Neural progenitor cell (in vitro differentiated cells): ENCODE measurements at regions not wholly inside any gene's neighbourhood (a gene's known extent, or its start where the extent isn't known, plus 50 kb on each side); places are given as distances from the start of the nearest gene placed in this dataset.

Experiments used
- DNase-seq: peaks from one replicate; pipeline ENCODE4 v3.0.0-alpha.2; 2016; ENCODE audit warnings: low spot score
- H2AFZ ChIP-seq: fragments of 200-600 bp; sonication (generic); replicated peaks from 2 replicates; pipeline ENCODE4 v1.6.1; 2016; ENCODE audit warnings: antibody characterized with exemption
- H3F3A ChIP-seq: fragments of 200-600 bp; sonication (generic); 2 replicates; pipeline ENCODE4 v1.6.1; 2016; ENCODE audit warnings: antibody characterized with exemption, low read depth
- H3K27ac ChIP-seq: fragments of 200-600 bp; sonication (generic); 2 replicates; pipeline ENCODE4 v1.5.1; 2016; ENCODE audit warnings: mild to moderate bottlenecking
- H3K27me3 ChIP-seq: fragments of 200-600 bp; sonication (generic); 2 replicates; pipeline ENCODE4 v1.6.1; 2016; ENCODE audit warnings: mild to moderate bottlenecking, moderate library complexity
- H3K36me3 ChIP-seq: fragments of 200-600 bp; sonication (generic); 2 replicates; pipeline ENCODE4 v1.5.1; 2016
- H3K4me1 ChIP-seq: fragments of 200-600 bp; sonication (generic); 2 replicates; pipeline ENCODE4 v1.6.1; 2016; ENCODE audit warnings: mixed run types
- H3K4me2 ChIP-seq: fragments of 200-600 bp; sonication (generic); 2 replicates; pipeline ENCODE4 v1.6.1; 2016
- H3K4me3 ChIP-seq: fragments of 200-600 bp; sonication (generic); 2 replicates; pipeline ENCODE4 v1.5.1; 2016
- H3K79me2 ChIP-seq: fragments of 200-600 bp; sonication (generic); 2 replicates; pipeline ENCODE4 v1.6.1; 2016; ENCODE audit warnings: low read depth
- H3K9ac ChIP-seq: fragments of 200-600 bp; sonication (generic); 2 replicates; pipeline ENCODE4 v1.6.1; 2016
- H3K9me3 ChIP-seq: fragments of 200-600 bp; sonication (generic); 2 replicates; pipeline ENCODE4 v1.5.1; 2016; ENCODE audit warnings: low read depth
- H4K20me1 ChIP-seq: fragments of 200-600 bp; sonication (generic); 2 replicates; pipeline ENCODE4 v1.6.1; 2016; ENCODE audit warnings: low read depth
- H3K27ac Mint-ChIP-seq: 3 replicates; pipeline ENCODE4 v1.8.0; 2021; ENCODE audit warnings: mixed read lengths
- H3K27me3 Mint-ChIP-seq: 2 replicates; pipeline ENCODE4 v1.8.0; 2022; ENCODE audit warnings: low read depth, mild to moderate bottlenecking, inconsistent platforms, moderate library complexity, mixed read lengths; ENCODE audit not compliant: insufficient read depth
- H3K36me3 Mint-ChIP-seq: 3 replicates; pipeline ENCODE4 v1.8.0; 2021; ENCODE audit warnings: mixed read lengths
- H3K4me1 Mint-ChIP-seq: 3 replicates; pipeline ENCODE4 v1.8.0; 2021; ENCODE audit warnings: mixed read lengths
- H3K4me3 Mint-ChIP-seq: 3 replicates; pipeline ENCODE4 v1.8.0; 2021; ENCODE audit warnings: mild to moderate bottlenecking, moderate library complexity, mixed read lengths
- H3K9me3 Mint-ChIP-seq: 3 replicates; pipeline ENCODE4 v1.8.0; 2020; ENCODE audit warnings: mixed read lengths
- EZH2 ChIP-seq: fragments of 200-600 bp; sonication (generic); IDR thresholded peaks from 2 replicates; pipeline ENCODE4 v1.6.1; 2017; ENCODE audit warnings: antibody characterized with exemption, mild to moderate bottlenecking, moderate library complexity
- EZH2phosphoT487 ChIP-seq: fragments of 200-600 bp; sonication (generic); IDR thresholded peaks from 2 replicates; pipeline ENCODE4 v1.6.1; 2017; ENCODE audit warnings: antibody characterized with exemption
- TF ChIP-seq, protein P1 (sequence below): fragments of 200-600 bp; sonication (generic); IDR thresholded peaks from 2 replicates; pipeline ENCODE4 v1.5.1; 2017; ENCODE audit warnings: antibody characterized with exemption, mild to moderate bottlenecking

- Mint-ChIP-seq H3K36me3 (no peaks in the 10 kb centered on the region), H3K4me3 (no peak overlapping the region), H3K27me3 (peaks cover 11% of the 10 kb centered on the region), H3K27ac (peak overlapping the region; percentile 80), H3K9me3 (no peaks in the 10 kb centered on the region), H3K4me1 (peaks cover 24% of the 10 kb centered on the region)
- peaks cover 20% of the 10 kb centered on the region for H3K4me1 ChIP-seq
- H3K9ac ChIP-seq: no peak overlapping the region
- H3K9me3 ChIP-seq: no peaks in the 10 kb centered on the region
- H4K20me1 ChIP-seq: no peaks in the 10 kb centered on the region
- no peak overlapping the region for H3K27ac ChIP-seq
- TF ChIP-seq EZH2phosphoT487 (no peak), EZH2 (no peak)
- TF ChIP-seq, protein P1, sequence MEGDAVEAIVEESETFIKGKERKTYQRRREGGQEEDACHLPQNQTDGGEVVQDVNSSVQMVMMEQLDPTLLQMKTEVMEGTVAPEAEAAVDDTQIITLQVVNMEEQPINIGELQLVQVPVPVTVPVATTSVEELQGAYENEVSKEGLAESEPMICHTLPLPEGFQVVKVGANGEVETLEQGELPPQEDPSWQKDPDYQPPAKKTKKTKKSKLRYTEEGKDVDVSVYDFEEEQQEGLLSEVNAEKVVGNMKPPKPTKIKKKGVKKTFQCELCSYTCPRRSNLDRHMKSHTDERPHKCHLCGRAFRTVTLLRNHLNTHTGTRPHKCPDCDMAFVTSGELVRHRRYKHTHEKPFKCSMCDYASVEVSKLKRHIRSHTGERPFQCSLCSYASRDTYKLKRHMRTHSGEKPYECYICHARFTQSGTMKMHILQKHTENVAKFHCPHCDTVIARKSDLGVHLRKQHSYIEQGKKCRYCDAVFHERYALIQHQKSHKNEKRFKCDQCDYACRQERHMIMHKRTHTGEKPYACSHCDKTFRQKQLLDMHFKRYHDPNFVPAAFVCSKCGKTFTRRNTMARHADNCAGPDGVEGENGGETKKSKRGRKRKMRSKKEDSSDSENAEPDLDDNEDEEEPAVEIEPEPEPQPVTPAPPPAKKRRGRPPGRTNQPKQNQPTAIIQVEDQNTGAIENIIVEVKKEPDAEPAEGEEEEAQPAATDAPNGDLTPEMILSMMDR: no peak
- no peak overlapping the region for H3K4me2 ChIP-seq
- H2AFZ ChIP-seq: no peak overlapping the region
- H3K27me3 ChIP-seq: no peaks in the 10 kb centered on the region
- DNase-seq: no peak
- H3K36me3 ChIP-seq: no peaks in the 10 kb centered on the region
- no peaks in the 10 kb centered on the region for H3K79me2 ChIP-seq
- peaks cover 21% of the 10 kb centered on the region for H3F3A ChIP-seq
- H3K4me3 ChIP-seq: no peak overlapping the region
These were observed 180.2 kb upstream of the MARCKS start for GRCh38 chr6:113676968-113677367.

- DNase-seq: no peak
- Histone ChIP-seq H3K9me3 (no peaks in the 10 kb centered on the region), H4K20me1 (no peaks in the 10 kb centered on the region), H3K4me2 (no peak overlapping the region), H3K9ac (no peak overlapping the region), H3K79me2 (no peaks in the 10 kb centered on the region), H3K4me3 (no peak overlapping the region), H3F3A (peaks cover under 1% of the 10 kb centered on the region), H3K36me3 (no peaks in the 10 kb centered on the region), H3K27me3 (no peaks in the 10 kb centered on the region), H3K4me1 (no peaks in the 10 kb centered on the region), H3K27ac (no peak overlapping the region), H2AFZ (no peak overlapping the region)
- Mint-ChIP-seq H3K27ac (no peak overlapping the region), H3K27me3 (peaks cover 11% of the 10 kb centered on the region), H3K4me3 (no peak overlapping the region), H3K4me1 (peaks cover 7% of the 10 kb centered on the region), H3K9me3 (no peaks in the 10 kb centered on the region), H3K36me3 (no peaks in the 10 kb centered on the region)
- no peak for TF ChIP-seq EZH2
- TF ChIP-seq EZH2phosphoT487: no peak
- TF ChIP-seq, protein P1: no peak
These were observed 178.1 kb upstream of the MARCKS start for GRCh38 chr6:113679051-113679450.

DNA sequence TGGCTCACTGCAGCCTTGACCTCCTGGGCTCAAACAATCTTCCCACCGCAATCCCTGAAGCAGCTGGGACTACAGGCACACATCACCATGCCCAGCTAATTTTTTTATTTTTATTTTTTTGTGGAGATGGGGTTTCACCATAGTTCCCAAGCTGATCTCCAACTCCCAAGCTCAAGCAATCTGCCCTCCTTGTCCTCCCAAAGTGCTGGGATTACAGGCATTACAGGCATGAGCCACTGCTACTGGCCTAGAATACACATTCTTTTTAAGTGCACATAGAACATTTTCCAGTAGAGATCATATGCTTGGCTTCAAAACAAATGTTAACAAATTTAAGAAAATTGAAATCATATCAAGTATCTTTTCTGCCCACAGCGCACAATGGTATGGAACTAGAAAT is 176.8 kb upstream of the MARCKS start:
- DNase-seq: no peak
- H3K4me2 ChIP-seq: no peak overlapping the region
- H3K36me3 ChIP-seq: no peaks in the 10 kb centered on the region
- H3K9me3 Mint-ChIP-seq: no peaks in the 10 kb centered on the region
- no peak overlapping the region for H2AFZ ChIP-seq
- no peaks in the 10 kb centered on the region for H3K27me3 ChIP-seq
- H3K4me1 ChIP-seq: no peaks in the 10 kb centered on the region
- no peak overlapping the region for H3K4me3 ChIP-seq
- H3K79me2 ChIP-seq: no peaks in the 10 kb centered on the region
- no peaks in the 10 kb centered on the region for H3K36me3 Mint-ChIP-seq
- TF ChIP-seq EZH2phosphoT487 (no peak), EZH2 (no peak)
- TF ChIP-seq, protein P1: no peak
- H3K9ac ChIP-seq: no peak overlapping the region
- no peak overlapping the region for H3K27ac ChIP-seq
- no peaks in the 10 kb centered on the region for H3F3A ChIP-seq
- H3K27ac Mint-ChIP-seq: no peak overlapping the region
- H3K9me3 ChIP-seq: no peaks in the 10 kb centered on the region
- peaks cover 5% of the 10 kb centered on the region for H3K27me3 Mint-ChIP-seq
- H3K4me1 Mint-ChIP-seq: peaks cover 3% of the 10 kb centered on the region
- no peak overlapping the region for H3K4me3 Mint-ChIP-seq
- H4K20me1 ChIP-seq: no peaks in the 10 kb centered on the region

- H3K4me3 Mint-ChIP-seq: no peak overlapping the region
- DNase-seq: no peak
- H4K20me1 ChIP-seq: no peaks in the 10 kb centered on the region
- TF ChIP-seq, protein P1: no peak
- TF ChIP-seq EZH2phosphoT487: no peak
- TF ChIP-seq EZH2: no peak
- no peaks in the 10 kb centered on the region for H3F3A ChIP-seq
- no peak overlapping the region for H3K4me3 ChIP-seq
- no peaks in the 10 kb centered on the region for H3K27me3 ChIP-seq
- H3K9ac ChIP-seq: no peak overlapping the region
- H3K79me2 ChIP-seq: no peaks in the 10 kb centered on the region
- no peaks in the 10 kb centered on the region for H3K9me3 Mint-ChIP-seq
- no peak overlapping the region for H3K27ac ChIP-seq
- H3K27ac Mint-ChIP-seq: no peak overlapping the region
- no peaks in the 10 kb centered on the region for H3K36me3 ChIP-seq
- no peaks in the 10 kb centered on the region for H3K36me3 Mint-ChIP-seq
- H3K9me3 ChIP-seq: no peaks in the 10 kb centered on the region
- no peaks in the 10 kb centered on the region for H3K4me1 Mint-ChIP-seq
- H3K4me2 ChIP-seq: no peak overlapping the region
- no peaks in the 10 kb centered on the region for H3K4me1 ChIP-seq
- peaks cover 2% of the 10 kb centered on the region for H3K27me3 Mint-ChIP-seq
- H2AFZ ChIP-seq: no peak overlapping the region
These were observed 173.2 kb upstream of the MARCKS start for GRCh38 chr6:113683968-113684367.
